Motor neuron (in vitro differentiated cells): ENCODE measurements at regions not wholly inside any gene's neighbourhood (a gene's known extent, or its start where the extent isn't known, plus 50 kb on each side); places are given as distances from the start of the nearest gene placed in this dataset.

ENCODE experiments used
- ATAC-seq, 8 experiments: fragments of 200-7000 bp; cut with Tn5 transposase; replicated peaks in 6 of 8; 2 replicates each; pipeline ENCODE4 v1.8.0; 2021; ENCODE audit warnings: mild to moderate bottlenecking in 8 of 8, moderate library complexity in 8 of 8
- H3K27ac ChIP-seq, 2 donors: fragments of 250-450 bp; sonication (Bioruptor Pico); 2 replicates each; pipeline ENCODE4 v1.9.0; 2021; ENCODE audit warnings: antibody characterized with exemption in 2 of 2, mild to moderate bottlenecking in 2 of 2, moderate library complexity in 1 of 2
- H3K4me1 ChIP-seq, 2 donors: fragments of 250-450 bp; sonication (Bioruptor Pico); replicated peaks in 1 of 2; 2 replicates each; pipeline ENCODE4 v1.6.1; 2021; ENCODE audit warnings: antibody characterized with exemption in 2 of 2, mild to moderate bottlenecking in 2 of 2, moderate library complexity in 1 of 2
- H3K4me3 ChIP-seq, 5 donors: fragments of 250-450 bp; sonication (Bioruptor Pico); 2 replicates each; pipeline ENCODE4 v1.9.0; 2021; ENCODE audit warnings: antibody characterized with exemption in 5 of 5, mild to moderate bottlenecking in 5 of 5, moderate library complexity in 4 of 5
- WGBS, 10 experiments: fragments of 450-650 bp; shearing (Covaris generic); methylation state at CpG; one replicate each; pipeline ENCODE4 v1.0.0; 2022; 5-methylcytosine and 5-hydroxymethylcytosine counted together
- in situ Hi-C, 9 experiments: fragments of 400-800 bp; cut with MboI; loops; one replicate each; pipeline ENCODE4 v1.15.0; 2021; ENCODE audit warnings: low sequenced_read_pairs in 9 of 9, low pct_unique_long_range_greater_than_20kb in 2 of 9; ENCODE audit not compliant: unreplicated experiment in 9 of 9

- ATAC-seq: no peak
- 33 to 50% (median 48%) methylated on average over 2 of the region's 2 CpGs; no CpG with 5 or more reads in 2 of the 10 experiments for WGBS, 10 experiments
- Histone ChIP-seq H3K4me1 (no peaks in the 10 kb centered on the region), H3K4me3 (no peak overlapping the region), H3K27ac (no peak overlapping the region)
- in situ Hi-C loops: no loop called here
These were observed 584.2 kb upstream of the MMS22L start for GRCh38 chr6:97867177-97867576.

DNA sequence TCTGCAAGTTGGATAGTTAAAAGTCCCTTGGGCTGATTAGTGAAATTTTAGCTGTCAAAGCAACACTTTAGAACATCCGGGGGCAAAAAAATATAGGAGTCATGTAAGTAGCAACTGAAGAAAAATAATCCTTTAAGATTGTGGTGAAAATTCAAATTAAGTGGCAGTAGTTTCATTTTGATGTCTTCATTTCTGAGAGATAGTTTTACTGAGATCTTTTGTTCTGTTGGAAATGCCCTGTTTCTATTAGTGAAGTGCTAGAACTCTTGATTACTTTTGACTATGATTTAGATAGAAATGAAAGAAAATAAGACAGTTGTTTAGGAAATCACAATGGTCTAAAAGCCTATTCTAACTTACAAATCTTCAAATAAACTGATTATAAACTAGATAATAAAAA lies 587.3 kb upstream of the MMS22L start:
- 0% methylated on average over 1 of the region's 1 CpG for WGBS, 10 experiments
- Histone ChIP-seq H3K4me3 (no peak overlapping the region), H3K27ac (no peak overlapping the region), H3K4me1 (no peaks in the 10 kb centered on the region)
- in situ Hi-C loops: no loop called here
- no peak for ATAC-seq

DNA sequence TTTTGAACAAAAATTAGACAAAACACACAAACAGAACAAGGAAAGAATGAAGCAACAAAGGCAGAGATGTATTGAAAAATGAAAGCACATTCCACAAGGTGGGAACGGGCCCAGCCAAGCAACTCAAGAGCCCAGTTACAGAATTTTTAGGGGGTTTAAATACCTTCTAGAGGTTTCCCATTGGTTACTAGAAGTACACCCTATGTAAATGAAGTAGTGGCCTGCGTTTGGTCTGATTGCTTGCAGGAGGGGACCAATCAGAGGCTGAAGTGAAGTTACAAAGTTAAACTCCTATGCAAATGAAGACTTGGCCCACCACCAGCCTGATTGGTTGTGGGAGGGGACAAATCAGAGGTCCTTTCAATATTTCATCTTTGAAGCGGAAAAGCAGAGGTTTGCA lies 593.7 kb upstream of the MMS22L start:
- Histone ChIP-seq H3K4me3 (no peak overlapping the region), H3K27ac (no peak overlapping the region), H3K4me1 (peaks cover 0 to 3% of the 10 kb centered on the region in 2 donors)
- WGBS, 10 experiments: 14 to 100% (median 74%) methylated on average over 1 to 3 of the region's 3 CpGs; no CpG with 5 or more reads in 1 of the 10 experiments
- in situ Hi-C loops: no loop called here
- no peak for ATAC-seq

DNA sequence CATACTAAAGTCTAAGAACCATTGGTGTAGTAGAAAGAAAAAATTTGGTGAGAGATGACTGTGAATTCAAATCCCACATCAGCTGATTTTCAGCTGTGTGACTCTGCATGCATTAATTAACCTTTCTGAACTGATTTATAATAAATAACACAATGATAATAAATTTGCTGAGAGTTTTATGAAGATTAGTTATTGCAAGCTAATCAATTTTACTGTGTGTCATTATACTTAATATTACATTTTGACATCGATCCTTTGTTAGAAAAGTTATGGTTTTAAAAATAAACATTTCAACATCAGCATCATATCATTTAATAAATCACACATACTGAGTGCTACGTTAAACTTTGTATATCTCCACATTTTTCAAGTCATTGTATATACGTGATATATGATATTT lies 599.7 kb upstream of the MMS22L start:
- no peak for ATAC-seq
- no peak overlapping the region for H3K27ac ChIP-seq
- H3K4me1 ChIP-seq: peaks cover 17 to 28% of the 10 kb centered on the region in 2 donors
- 0 to 100% (median 92%) methylated on average over 1 to 3 of the region's 3 CpGs; no CpG with 5 or more reads in 1 of the 10 experiments for WGBS, 10 experiments
- H3K4me3 ChIP-seq: no peak overlapping the region
- in situ Hi-C loops: no loop called here

DNA sequence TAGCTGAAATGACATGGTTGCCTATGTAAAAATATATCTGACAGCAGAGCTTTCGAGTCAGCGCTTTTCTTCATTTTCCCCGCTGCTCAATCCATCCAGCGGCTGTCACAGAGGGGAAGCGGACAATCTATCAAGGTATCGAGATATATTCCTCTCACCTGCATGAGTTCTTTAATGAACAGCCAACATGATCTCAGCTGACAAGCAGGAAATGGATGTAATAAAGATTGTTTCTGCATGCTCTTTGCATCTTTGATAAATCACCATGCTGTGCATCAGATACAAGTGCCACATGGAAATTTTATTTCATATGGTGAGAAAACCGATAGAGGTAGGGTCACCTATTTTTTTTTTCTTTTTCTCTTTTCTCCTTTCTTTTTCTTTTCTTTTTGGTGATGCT lies 602.3 kb upstream of the MMS22L start:
- no peak overlapping the region for H3K4me3 ChIP-seq
- peak in 5 of 8 experiments; percentile 72 to 90 (median 80) for ATAC-seq
- H3K27ac ChIP-seq: peak overlapping the region in 1 of 2 donors; percentile 6
- peaks cover 17 to 29% of the 10 kb centered on the region in 2 donors for H3K4me1 ChIP-seq
- in situ Hi-C loops: no loop called here
- 37 to 83% (median 69%) methylated on average over 2 to 7 of the region's 7 CpGs for WGBS, 10 experiments

- WGBS, 10 experiments: 17 to 90% (median 44%) methylated on average over 2 to 4 of the region's 4 CpGs
- peak overlapping the region in 1 of 2 donors; percentile 6 for H3K27ac ChIP-seq
- ATAC-seq: peak in 5 of 8 experiments; percentile 82 to 94 (median 84)
- in situ Hi-C loops: no loop called here
- no peak overlapping the region for H3K4me3 ChIP-seq
- peaks cover 16 to 34% of the 10 kb centered on the region in 2 donors for H3K4me1 ChIP-seq
These were observed 602.8 kb upstream of the MMS22L start for GRCh38 chr6:97885828-97886227.

DNA sequence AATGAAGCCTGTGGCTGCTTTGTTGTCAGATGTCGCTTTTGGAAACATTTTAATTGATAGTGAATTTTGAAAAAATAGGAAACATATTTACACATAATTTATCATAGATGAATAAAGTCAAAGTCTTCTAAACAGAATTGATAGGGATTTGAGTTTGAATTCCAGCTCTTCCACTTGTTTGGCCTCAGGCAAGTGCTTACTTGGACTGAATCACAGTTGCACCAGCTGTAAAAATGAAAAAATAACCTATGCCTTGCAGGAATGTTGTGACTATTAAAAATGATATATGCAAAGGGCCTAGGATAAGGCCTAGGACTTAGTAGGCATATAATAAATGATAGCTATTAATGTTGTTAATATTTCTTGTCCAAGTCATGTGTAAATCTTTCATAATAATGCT lies 618.5 kb upstream of the MMS22L start:
- in situ Hi-C loops: no loop called here
- ATAC-seq: peak in 1 of 8 experiments; percentile 26
- Histone ChIP-seq H3K4me3 (no peak overlapping the region), H3K27ac (no peak overlapping the region), H3K4me1 (no peaks in the 10 kb centered on the region)
- 20 to 100% (median 57%) methylated on average over 1 of the region's 1 CpG; no CpG with 5 or more reads in 3 of the 10 experiments for WGBS, 10 experiments

DNA sequence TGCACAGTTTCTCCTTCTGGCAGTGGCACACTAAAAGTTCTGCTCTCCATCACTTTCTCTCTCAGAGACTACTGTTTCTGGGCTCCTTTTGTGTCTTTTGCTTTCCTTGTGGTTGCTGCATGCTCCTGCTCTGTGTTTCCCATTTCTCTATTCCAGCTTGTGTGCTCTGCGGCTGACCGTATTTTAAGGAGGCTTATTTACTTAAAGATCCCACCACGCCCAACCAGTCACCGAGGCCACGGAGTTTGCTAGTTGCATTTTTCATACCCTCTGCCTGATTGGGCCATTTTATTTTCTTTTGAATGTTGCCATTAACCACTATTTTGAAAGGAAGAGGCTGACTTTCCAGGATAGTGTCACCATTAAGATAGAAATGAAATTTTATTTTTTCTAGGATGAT lies 626.4 kb upstream of the MMS22L start:
- 28 to 96% (median 81%) methylated on average over 3 to 5 of the region's 5 CpGs; no CpG with 5 or more reads in 2 of the 10 experiments for WGBS, 10 experiments
- H3K4me3 ChIP-seq: no peak overlapping the region
- in situ Hi-C loops: no loop called here
- H3K4me1 ChIP-seq: peaks cover 0 to 13% of the 10 kb centered on the region in 2 donors
- no peak overlapping the region for H3K27ac ChIP-seq
- ATAC-seq: peak in 3 of 8 experiments; percentile 32 to 73 (median 67)

DNA sequence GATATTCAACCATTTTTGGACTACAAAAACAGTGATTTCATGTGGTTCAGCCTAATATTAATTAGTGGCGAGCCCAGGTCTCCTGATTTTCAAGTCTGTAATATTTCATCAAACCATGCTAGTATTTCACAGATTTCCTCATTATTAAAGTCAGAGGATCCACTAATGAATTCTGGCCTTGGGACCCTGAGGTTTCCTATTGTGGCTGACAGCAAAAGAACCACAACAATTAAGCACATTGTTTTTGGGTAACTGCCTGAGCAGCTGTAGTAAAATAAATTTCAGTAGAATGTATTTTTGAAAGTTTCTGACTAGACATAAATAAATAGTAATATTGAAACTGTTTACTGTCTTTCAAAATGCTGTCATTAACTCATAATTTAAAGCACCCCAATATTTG lies 630.7 kb upstream of the MMS22L start:
- no peak overlapping the region for H3K27ac ChIP-seq
- no peak overlapping the region for H3K4me3 ChIP-seq
- in situ Hi-C loops: no loop called here
- no peak for ATAC-seq
- WGBS, 10 experiments: 11 to 100% (median 100%) methylated on average over 1 of the region's 1 CpG; no CpG with 5 or more reads in 2 of the 10 experiments
- peaks cover 20 to 37% of the 10 kb centered on the region in 2 donors for H3K4me1 ChIP-seq

GRCh38 chr6:97914912-97915311 lies 631.9 kb upstream of the MMS22L start:
- WGBS, 10 experiments: 0 to 100% (median 40%) methylated on average over 1 to 5 of the region's 5 CpGs; no CpG with 5 or more reads in 1 of the 10 experiments
- Histone ChIP-seq H3K27ac (no peak overlapping the region), H3K4me3 (no peak overlapping the region), H3K4me1 (peaks cover 31 to 44% of the 10 kb centered on the region in 2 donors)
- in situ Hi-C loops: no loop called here
- ATAC-seq: peak in 5 of 8 experiments; percentile 77 to 94 (median 93)

DNA sequence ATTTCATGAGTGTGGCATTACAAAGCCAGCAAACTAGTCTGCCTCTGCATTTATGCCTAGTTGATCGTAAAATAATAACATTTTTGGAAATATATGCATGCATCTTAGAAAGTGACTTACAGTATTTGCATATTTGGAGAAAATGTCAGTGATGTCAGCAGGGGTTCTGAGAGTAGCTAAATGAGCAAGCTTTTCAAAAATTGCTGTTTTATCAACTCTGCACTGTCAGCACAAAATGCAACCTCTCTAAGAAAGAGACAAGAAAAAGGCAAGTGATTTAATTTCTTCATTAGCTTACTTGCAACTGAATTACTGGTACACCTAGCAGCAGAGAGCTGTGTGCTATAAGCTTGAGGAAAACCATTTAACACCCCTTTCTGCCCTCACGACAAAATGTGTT lies 632.5 kb upstream of the MMS22L start:
- in situ Hi-C loops: no loop called here
- no peak overlapping the region for H3K27ac ChIP-seq
- 0 to 100% (median 39%) methylated on average over 1 to 2 of the region's 2 CpGs for WGBS, 10 experiments
- no peak overlapping the region for H3K4me3 ChIP-seq
- H3K4me1 ChIP-seq: peaks cover 31 to 45% of the 10 kb centered on the region in 2 donors
- ATAC-seq: peak in 1 of 8 experiments; percentile 7

GRCh38 chr6:97917369-97917768 lies 634.4 kb upstream of the MMS22L start:
- in situ Hi-C loops: no loop called here
- H3K4me3 ChIP-seq: no peak overlapping the region
- WGBS, 10 experiments: 83 to 100% (median 100%) methylated on average over 1 of the region's 1 CpG; no CpG with 5 or more reads in 6 of the 10 experiments
- ATAC-seq: peak in 6 of 8 experiments; percentile 25 to 47 (median 36)
- H3K4me1 ChIP-seq: peaks cover 31 to 45% of the 10 kb centered on the region in 2 donors
- H3K27ac ChIP-seq: no peak overlapping the region

DNA sequence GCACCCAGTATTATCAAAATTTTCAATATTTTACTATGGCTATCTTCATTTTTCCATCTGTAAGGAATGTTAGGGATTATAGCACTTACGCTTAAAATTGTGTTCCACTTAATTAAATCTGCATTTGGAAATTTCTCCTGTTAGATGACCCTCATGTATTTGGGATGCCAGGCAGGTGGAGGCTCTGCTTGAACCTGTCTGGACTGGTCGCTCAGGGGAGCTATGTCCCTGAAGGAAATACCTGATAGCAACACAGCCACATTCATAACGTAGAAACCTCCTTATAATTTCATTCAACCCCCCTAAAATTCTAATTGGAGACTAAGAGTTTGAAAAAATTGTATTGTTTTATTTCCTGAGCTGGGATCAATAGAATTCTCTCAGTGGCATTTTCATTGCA lies 636.0 kb upstream of the MMS22L start:
- Histone ChIP-seq H3K4me1 (peaks cover 31 to 40% of the 10 kb centered on the region in 2 donors), H3K4me3 (no peak overlapping the region), H3K27ac (no peak overlapping the region)
- ATAC-seq: no peak
- in situ Hi-C loops: no loop called here
- 29 to 100% (median 91%) methylated on average over 1 to 3 of the region's 3 CpGs; no CpG with 5 or more reads in 2 of the 10 experiments for WGBS, 10 experiments

GRCh38 chr6:97919631-97920030 lies 636.6 kb upstream of the MMS22L start:
- ATAC-seq: peak in 2 of 8 experiments; percentile 24 to 45
- in situ Hi-C loops: no loop called here
- Histone ChIP-seq H3K27ac (no peak overlapping the region), H3K4me1 (peaks cover 30 to 34% of the 10 kb centered on the region in 2 donors), H3K4me3 (no peak overlapping the region)
